NCI-H1436 treated with DMSO at 0.1 percent for 48 hours (cell line): ENCODE measurements at regions not wholly inside any gene's neighbourhood (a gene's known extent, or its start where the extent isn't known, plus 50 kb on each side); places are given as distances from the start of the nearest gene placed in this dataset.

ENCODE experiments used
- DNase-seq: peaks from one replicate; lab custom pipeline; 2025; lab: John Stamatoyannopoulos, UW

GRCh38 chr12:30827101-30828066, 72.6 kb upstream of the CAPRIN2 start:
- DNase-seq, result no peak

GRCh38 chr12:30826276-30826675, 71.5 kb upstream of the CAPRIN2 start:
- no peak for DNase-seq

GRCh38 chr12:30825341-30825740, 70.6 kb upstream of the CAPRIN2 start:
- DNase-seq, result no peak

- DNase-seq, result no peak
Measured at GRCh38 chr12:30824311-30824710, 69.6 kb upstream of the CAPRIN2 start.

GRCh38 chr12:30823764-30824163, 69.0 kb upstream of the CAPRIN2 start:
- no peak for DNase-seq

- DNase-seq, result no peak
Measured at GRCh38 chr12:30823156-30823699, 68.5 kb upstream of the CAPRIN2 start.

GRCh38 chr12:30822385-30823155, 67.8 kb upstream of the CAPRIN2 start:
- DNase-seq, result no peak

GRCh38 chr12:30820406-30820946, 65.7 kb upstream of the CAPRIN2 start:
- DNase-seq, result no peak

- no peak for DNase-seq
Measured at GRCh38 chr12:30818562-30818961, 63.8 kb upstream of the CAPRIN2 start.

- DNase-seq, result no peak
Measured at GRCh38 chr12:30816742-30817465, 62.2 kb upstream of the CAPRIN2 start.

- DNase-seq, result no peak
Measured at GRCh38 chr12:30814295-30814655, 59.5 kb upstream of the CAPRIN2 start.

GRCh38 chr12:30813525-30814294, 59.0 kb upstream of the CAPRIN2 start:
- no peak for DNase-seq

GRCh38 chr12:30811966-30812365, 57.2 kb upstream of the CAPRIN2 start:
- no peak for DNase-seq

GRCh38 chr12:30810918-30811317, 56.2 kb upstream of the CAPRIN2 start:
- DNase-seq, result no peak

GRCh38 chr12:30807695-30808034, 52.9 kb upstream of the CAPRIN2 start:
- DNase-seq, result no peak

- DNase-seq, result no peak
Measured at GRCh38 chr12:30806989-30807694, 52.4 kb upstream of the CAPRIN2 start.

GRCh38 chr12:30805959-30806358, 51.2 kb upstream of the CAPRIN2 start:
- no peak for DNase-seq
